ENCODE measurements at regions not wholly inside any gene's neighbourhood (a gene's known extent, or its start where the extent isn't known, plus 50 kb on each side); places are given as distances from the start of the nearest gene placed in this dataset.

GRCh38 chr12:107352347-107353081 lies 259.2 kb upstream of the CRY1 start:
- Mint-ChIP-seq H3K27me3 (ENCODE audit: low read depth) (peaks cover 3% of the 10 kb centered on the region; the same call in 1 of the 2 replicates), H3K27ac (no peak overlapping the region; a peak in 1 of 7 replicates), H3K36me3 (ENCODE audit: insufficient read depth in 1 of 3, low read depth in 3 of 3) (peaks cover 4 to 15% (median 5%) of the 10 kb centered on the region in 3 experiments; a peak in 6 of 7 replicates), H3K4me3 (no peak overlapping the region), H3K4me1 (no peaks in the 10 kb centered on the region), H3K9me3 (peaks cover 10 to 15% of the 10 kb centered on the region in 2 experiments)
- H4K5ac ChIP-seq (ENCODE audit: insufficient read length, low read depth, low read length), result no peak overlapping the region
- H3K9me3 ChIP-seq (ENCODE audit: control insufficient read depth, low read depth, low read length), result no peaks in the 10 kb centered on the region
- H3K27me3 ChIP-seq (ENCODE audit: insufficient read depth, low read length), result no peaks in the 10 kb centered on the region
- H3T11ph ChIP-seq (ENCODE audit: low read length), result no peak overlapping the region
- no peak overlapping the region for H3K18ac ChIP-seq (ENCODE audit: insufficient read length, low read depth, low read length)
- H2BK12ac ChIP-seq (ENCODE audit: insufficient read length, low read depth, low read length), result no peak overlapping the region
- no peak overlapping the region for H3K27ac ChIP-seq (ENCODE audit: insufficient read length, low read depth, low read length)
- H3K79me1 ChIP-seq (ENCODE audit: insufficient read depth, low read depth, low read length, poor library complexity, severe bottlenecking), result no peaks in the 10 kb centered on the region
- no peak overlapping the region for H3K4me2 ChIP-seq (ENCODE audit: insufficient read depth, insufficient read length, low read length)
- H4K91ac ChIP-seq (ENCODE audit: insufficient read length, low read depth, low read length), result no peak overlapping the region
- H3K4me1 ChIP-seq (ENCODE audit: insufficient read depth, low read length), result no peaks in the 10 kb centered on the region; the same call in 1 of the 2 replicates
- DNase-seq, result no peak
- no peak for TF ChIP-seq CTCF (conservative IDR thresholded peaks at IDR 0.05)
- no peak overlapping the region for H3K56ac ChIP-seq (ENCODE audit: insufficient read length, low read depth, low read length)
- H3K23me2 ChIP-seq (ENCODE audit: insufficient read length, low read depth, low read length, poor library complexity, severe bottlenecking), result no peaks in the 10 kb centered on the region
- H3K9ac ChIP-seq (ENCODE audit: extremely low read depth, insufficient read length, low read length), result no peak overlapping the region
- no peak overlapping the region for H2BK5ac ChIP-seq (ENCODE audit: insufficient read length, low read length)
- H2AFZ ChIP-seq (ENCODE audit: low read length), result no peak overlapping the region
- no peak overlapping the region for H3K23ac ChIP-seq (ENCODE audit: insufficient read length, low read depth, low read length)
- WGBS (ENCODE audit: extremely low coverage, insufficient read length, low lambda C conversion rate), result no CpG with 5 or more reads among the region's 2 CpGs
- H4K8ac ChIP-seq (replicated peaks; ENCODE audit: insufficient read length, low read depth, low read length), result no peak overlapping the region
- no peak overlapping the region for H3K4ac ChIP-seq (ENCODE audit: low read depth, low read length)
- H2BK20ac ChIP-seq (ENCODE audit: low read depth, low read length, poor library complexity, severe bottlenecking), result no peak overlapping the region
- no peak overlapping the region for H2BK15ac ChIP-seq (ENCODE audit: low read depth, low read length)
- H4K20me1 ChIP-seq (ENCODE audit: control insufficient read depth, insufficient read depth, insufficient read length), result no peaks in the 10 kb centered on the region
- H3K79me2 ChIP-seq (ENCODE audit: insufficient read depth, low read length), result no peaks in the 10 kb centered on the region
- no peak overlapping the region for H2BK120ac ChIP-seq (ENCODE audit: low read depth, low read length, poor library complexity, severe bottlenecking)
- H3K14ac ChIP-seq (ENCODE audit: insufficient read depth, low read length), result no peak overlapping the region
- H2AK5ac ChIP-seq (ENCODE audit: insufficient read length, low read length), result no peak overlapping the region

All from H9 (cell line).